HEK293T (cell line): ENCODE measurements at regions not wholly inside any gene's neighbourhood (a gene's known extent, or its start where the extent isn't known, plus 50 kb on each side); places are given as distances from the start of the nearest gene placed in this dataset.
"Not testable (repeated sequence)": the region's sequence is repeated elsewhere in the genome, so short reads cannot be mapped to it uniquely, and the experiment has no call there.

Source experiments
- BHLHE40 ChIP-seq: fragments of 450-650 bp; IDR thresholded peaks from 2 replicates; pipeline ENCODE4 v1.6.1; 2016; ENCODE audit warnings: mild to moderate bottlenecking, moderate library complexity, borderline replicate concordance
- ELF4 ChIP-seq: fragments of 450-650 bp; IDR thresholded peaks from 2 replicates; pipeline ENCODE4 v1.6.1; 2017; ENCODE audit warnings: antibody characterized with exemption
- FOXM1 ChIP-seq: fragments of 450-650 bp; IDR thresholded peaks from 2 replicates; pipeline ENCODE4 v1.6.1; 2017; ENCODE audit warnings: mild to moderate bottlenecking, borderline replicate concordance
- L3MBTL2 ChIP-seq: fragments of 450-650 bp; conservative IDR thresholded peaks from 2 replicates; pipeline ENCODE4 v1.6.1; 2016; ENCODE audit warnings: mild to moderate bottlenecking
- LEF1 ChIP-seq: fragments of 450-650 bp; IDR thresholded peaks from 2 replicates; pipeline ENCODE4 v1.6.1; 2017; ENCODE audit warnings: mild to moderate bottlenecking, borderline replicate concordance
- NFRKB ChIP-seq: fragments of 450-650 bp; IDR thresholded peaks from 2 replicates; pipeline ENCODE4 v1.6.1; 2016; ENCODE audit warnings: mild to moderate bottlenecking, moderate library complexity
- SUZ12 ChIP-seq: fragments of 450-650 bp; IDR thresholded peaks from 2 replicates; pipeline ENCODE4 v1.6.1; 2016; ENCODE audit warnings: mild to moderate bottlenecking

DNA sequence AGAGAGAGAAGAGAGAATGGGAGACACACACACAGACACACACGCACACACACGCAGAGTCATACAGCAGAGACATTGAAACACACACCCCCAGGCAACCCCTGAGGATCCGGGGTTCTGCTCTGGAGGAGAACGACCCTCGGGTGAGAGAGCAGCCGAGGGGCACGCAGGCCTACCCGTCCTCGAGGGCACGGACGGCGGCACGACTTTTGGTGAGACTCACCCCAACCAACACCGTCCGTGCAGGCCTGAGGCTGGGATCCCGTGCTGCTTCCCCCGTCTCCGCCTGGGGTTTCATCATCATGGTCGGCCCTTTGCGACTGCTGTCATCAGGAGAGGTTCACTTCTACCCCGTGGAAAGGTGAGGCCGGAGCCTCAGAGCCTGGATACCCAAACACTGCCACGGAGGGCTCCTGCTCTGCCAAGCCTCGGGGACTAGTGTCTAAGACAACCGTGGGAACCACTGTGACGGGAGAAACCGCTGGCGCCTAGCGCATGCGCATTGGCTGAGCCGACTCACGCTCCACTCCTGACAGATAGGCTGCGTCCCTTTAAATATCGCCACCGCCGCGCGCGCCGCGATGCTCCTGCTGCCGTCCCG, 703.4 kb upstream of the TPTE start:
- TF ChIP-seq NFRKB, ELF4, BHLHE40, LEF1, L3MBTL2, FOXM1, SUZ12: not testable (repeated sequence)
